HG02870 (cell line): ENCODE measurements at regions not wholly inside any gene's neighbourhood (a gene's known extent, or its start where the extent isn't known, plus 50 kb on each side); places are given as distances from the start of the nearest gene placed in this dataset.

Experiments used
- ATAC-seq: cut with Tn5 transposase; IDR thresholded peaks from one replicate; pipeline ENCODE4 v1.9.1; 2021; ENCODE audit warnings: mild to moderate bottlenecking, moderate library complexity; ENCODE audit not compliant: unreplicated experiment

- no peak for ATAC-seq
These were observed 505.1 kb downstream of the IRX1 start for GRCh38 chr5:4100739-4101138.

GRCh38 chr5:4101189-4101588 is 505.6 kb downstream of the IRX1 start:
- no peak for ATAC-seq

GRCh38 chr5:4104831-4105597 is 509.4 kb downstream of the IRX1 start:
- ATAC-seq: no peak

GRCh38 chr5:4108690-4109089 is 513.1 kb downstream of the IRX1 start:
- no peak for ATAC-seq

- ATAC-seq: no peak
These were observed 517.8 kb downstream of the IRX1 start for GRCh38 chr5:4113426-4113825.

- ATAC-seq: no peak
These were observed 518.3 kb downstream of the IRX1 start for GRCh38 chr5:4113905-4114304.

- no peak for ATAC-seq
These were observed 518.8 kb downstream of the IRX1 start for GRCh38 chr5:4114452-4114851.

- no peak for ATAC-seq
These were observed 521.2 kb downstream of the IRX1 start for GRCh38 chr5:4116834-4117233.

GRCh38 chr5:4124221-4124970 is 528.8 kb downstream of the IRX1 start:
- no peak for ATAC-seq

GRCh38 chr5:4128994-4129393 is 533.4 kb downstream of the IRX1 start:
- ATAC-seq: no peak

- no peak for ATAC-seq
These were observed 533.9 kb downstream of the IRX1 start for GRCh38 chr5:4129523-4129922.

- ATAC-seq: no peak
These were observed 535.2 kb downstream of the IRX1 start for GRCh38 chr5:4130819-4131218.

GRCh38 chr5:4137781-4138180 is 542.1 kb downstream of the IRX1 start:
- ATAC-seq: no peak

- ATAC-seq: no peak
These were observed 547.2 kb downstream of the IRX1 start for GRCh38 chr5:4142842-4143241.

- no peak for ATAC-seq
These were observed 548.9 kb downstream of the IRX1 start for GRCh38 chr5:4144411-4145007.

- ATAC-seq: no peak
These were observed 549.9 kb downstream of the IRX1 start for GRCh38 chr5:4145511-4145910.

- no peak for ATAC-seq
These were observed 552.4 kb downstream of the IRX1 start for GRCh38 chr5:4148009-4148408.

- no peak for ATAC-seq
These were observed 554.4 kb downstream of the IRX1 start for GRCh38 chr5:4150067-4150466.

- ATAC-seq: no peak
These were observed 560.5 kb downstream of the IRX1 start for GRCh38 chr5:4156153-4156552.

- ATAC-seq: no peak
These were observed 561.3 kb downstream of the IRX1 start for GRCh38 chr5:4156889-4157288.

GRCh38 chr5:4158750-4159447 is 563.3 kb downstream of the IRX1 start:
- ATAC-seq: no peak
